HFFc6 (cell line): ENCODE measurements at regions not wholly inside any gene's neighbourhood (a gene's known extent, or its start where the extent isn't known, plus 50 kb on each side); places are given as distances from the start of the nearest gene placed in this dataset.
A peak's percentile ranks its signal among the peaks of the same experiment; 100 is the strongest.

ENCODE experiments used
- DNase-seq: peaks from one replicate; pipeline ENCODE4 v3.0.0-alpha.2; 2018
- H3K27ac Mint-ChIP-seq: 2 replicates; pipeline ENCODE4 v1.8.0; 2020; ENCODE audit warnings: mild to moderate bottlenecking, mixed read lengths
- H3K27me3 Mint-ChIP-seq: 2 replicates; pipeline ENCODE4 v1.8.0; 2021; ENCODE audit warnings: mild to moderate bottlenecking, moderate library complexity, mixed read lengths; ENCODE audit not compliant: insufficient read depth
- H3K36me3 Mint-ChIP-seq: 2 replicates; pipeline ENCODE4 v1.8.0; 2021; ENCODE audit warnings: low read depth, mixed read lengths
- H3K4me1 Mint-ChIP-seq: 2 replicates; pipeline ENCODE4 v1.8.0; 2020; ENCODE audit warnings: low read depth, mixed read lengths
- H3K4me3 Mint-ChIP-seq: 2 replicates; pipeline ENCODE4 v1.8.0; 2020; ENCODE audit warnings: mild to moderate bottlenecking, moderate library complexity, mixed read lengths
- H3K9me3 Mint-ChIP-seq: 2 replicates; pipeline ENCODE4 v1.8.0; 2020; ENCODE audit warnings: mild to moderate bottlenecking, mixed read lengths
- TF ChIP-seq, protein P1 (sequence below): fragments of 200-600 bp; sonication (generic); IDR thresholded peaks from 2 replicates; pipeline ENCODE4 v1.5.0; 2021; ENCODE audit warnings: antibody characterized with exemption, mild to moderate bottlenecking

DNA sequence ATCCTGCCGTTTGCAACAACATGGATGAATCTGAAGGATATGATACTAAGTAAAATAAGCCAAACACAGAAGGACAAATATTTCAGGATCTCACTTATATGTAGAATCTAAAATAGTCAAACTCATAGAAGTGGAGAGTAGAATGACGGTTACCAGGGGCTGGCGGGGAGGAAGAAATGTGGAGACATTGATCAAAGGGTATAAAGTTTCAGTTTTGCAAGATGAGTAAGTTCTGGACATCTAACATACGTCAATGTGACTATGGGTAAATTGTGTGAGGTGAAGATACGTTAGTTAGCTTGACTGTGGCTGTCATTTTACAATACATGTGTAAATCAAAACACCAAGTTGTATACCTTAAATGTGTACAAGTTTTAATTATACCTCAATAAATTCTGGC, 200.3 kb downstream of the SNX18 start:
- no peak overlapping the region for H3K27ac Mint-ChIP-seq
- DNase-seq: no peak
- peaks cover 5% of the 10 kb centered on the region for H3K36me3 Mint-ChIP-seq
- H3K4me1 Mint-ChIP-seq: peaks cover 53% of the 10 kb centered on the region
- TF ChIP-seq, protein P1, sequence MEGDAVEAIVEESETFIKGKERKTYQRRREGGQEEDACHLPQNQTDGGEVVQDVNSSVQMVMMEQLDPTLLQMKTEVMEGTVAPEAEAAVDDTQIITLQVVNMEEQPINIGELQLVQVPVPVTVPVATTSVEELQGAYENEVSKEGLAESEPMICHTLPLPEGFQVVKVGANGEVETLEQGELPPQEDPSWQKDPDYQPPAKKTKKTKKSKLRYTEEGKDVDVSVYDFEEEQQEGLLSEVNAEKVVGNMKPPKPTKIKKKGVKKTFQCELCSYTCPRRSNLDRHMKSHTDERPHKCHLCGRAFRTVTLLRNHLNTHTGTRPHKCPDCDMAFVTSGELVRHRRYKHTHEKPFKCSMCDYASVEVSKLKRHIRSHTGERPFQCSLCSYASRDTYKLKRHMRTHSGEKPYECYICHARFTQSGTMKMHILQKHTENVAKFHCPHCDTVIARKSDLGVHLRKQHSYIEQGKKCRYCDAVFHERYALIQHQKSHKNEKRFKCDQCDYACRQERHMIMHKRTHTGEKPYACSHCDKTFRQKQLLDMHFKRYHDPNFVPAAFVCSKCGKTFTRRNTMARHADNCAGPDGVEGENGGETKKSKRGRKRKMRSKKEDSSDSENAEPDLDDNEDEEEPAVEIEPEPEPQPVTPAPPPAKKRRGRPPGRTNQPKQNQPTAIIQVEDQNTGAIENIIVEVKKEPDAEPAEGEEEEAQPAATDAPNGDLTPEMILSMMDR: no peak
- H3K27me3 Mint-ChIP-seq: peaks cover 2% of the 10 kb centered on the region; the same call in 1 of the 2 replicates
- H3K4me3 Mint-ChIP-seq: no peak overlapping the region
- no peaks in the 10 kb centered on the region for H3K9me3 Mint-ChIP-seq

DNA sequence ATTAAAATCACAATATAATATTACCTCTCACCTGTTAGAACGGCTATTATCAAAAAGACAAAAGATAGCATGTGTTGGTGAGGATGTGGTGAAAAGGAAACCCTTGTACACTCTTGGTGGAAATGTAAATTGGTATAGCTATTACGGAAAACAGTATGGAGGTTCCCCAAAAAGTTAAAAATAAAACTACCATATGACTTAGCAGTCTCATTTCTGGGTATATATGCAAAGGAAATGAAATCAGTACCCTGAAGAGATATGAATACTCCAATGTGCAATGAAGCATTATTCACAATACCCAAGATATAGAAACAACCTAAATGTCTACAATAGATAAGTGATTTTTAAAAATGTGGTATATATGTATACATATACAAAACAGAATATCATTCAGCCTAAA, 199.9 kb downstream of the SNX18 start:
- TF ChIP-seq, protein P1: no peak
- H3K4me1 Mint-ChIP-seq: peaks cover 49% of the 10 kb centered on the region
- no peaks in the 10 kb centered on the region for H3K9me3 Mint-ChIP-seq
- H3K27ac Mint-ChIP-seq: no peak overlapping the region
- peaks cover 2% of the 10 kb centered on the region; the same call in 1 of the 2 replicates for H3K27me3 Mint-ChIP-seq
- H3K36me3 Mint-ChIP-seq: peaks cover 5% of the 10 kb centered on the region
- no peak for DNase-seq
- H3K4me3 Mint-ChIP-seq: no peak overlapping the region

DNA sequence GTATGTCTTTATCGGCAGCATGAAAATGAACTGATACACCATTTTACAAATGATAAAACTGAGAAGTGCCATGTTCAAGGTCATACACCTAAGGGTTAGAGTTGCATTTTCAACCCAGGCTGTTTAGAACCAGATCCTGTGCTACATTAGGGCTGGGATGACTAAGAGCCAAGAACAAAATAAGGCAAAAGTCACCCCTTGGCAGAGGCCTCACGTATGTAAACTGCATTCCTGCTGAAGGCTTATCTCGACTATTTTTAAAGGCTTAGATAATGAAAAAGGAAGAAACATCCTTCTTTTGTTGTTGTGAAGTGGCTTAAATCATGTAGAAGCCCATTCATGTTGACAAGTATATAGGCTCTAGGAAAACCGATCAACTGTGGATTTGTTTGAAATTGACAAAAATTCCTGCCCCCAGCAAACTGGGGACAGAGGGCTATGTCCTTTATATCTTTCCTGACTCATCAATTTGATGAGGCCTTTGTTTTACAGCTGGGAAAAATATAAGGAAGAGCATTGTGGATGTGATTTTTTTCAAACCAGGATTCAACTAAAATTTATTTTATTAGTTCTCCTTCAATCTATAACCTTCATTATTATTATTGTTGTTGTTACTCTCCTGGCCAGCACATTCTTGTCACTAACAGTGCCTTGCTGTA, 196.5 kb downstream of the SNX18 start:
- TF ChIP-seq, protein P1: no peak
- H3K4me3 Mint-ChIP-seq: no peak overlapping the region
- H3K4me1 Mint-ChIP-seq: peaks cover 26% of the 10 kb centered on the region
- 0 out of 2 replicates have a peak overlapping the region, but pooled peaks have one; percentile 3 for H3K27ac Mint-ChIP-seq
- H3K27me3 Mint-ChIP-seq: peaks cover 2% of the 10 kb centered on the region; the same call in 1 of the 2 replicates
- H3K36me3 Mint-ChIP-seq: peaks cover 5% of the 10 kb centered on the region
- no peaks in the 10 kb centered on the region for H3K9me3 Mint-ChIP-seq
- DNase-seq: peak; percentile 49

DNA sequence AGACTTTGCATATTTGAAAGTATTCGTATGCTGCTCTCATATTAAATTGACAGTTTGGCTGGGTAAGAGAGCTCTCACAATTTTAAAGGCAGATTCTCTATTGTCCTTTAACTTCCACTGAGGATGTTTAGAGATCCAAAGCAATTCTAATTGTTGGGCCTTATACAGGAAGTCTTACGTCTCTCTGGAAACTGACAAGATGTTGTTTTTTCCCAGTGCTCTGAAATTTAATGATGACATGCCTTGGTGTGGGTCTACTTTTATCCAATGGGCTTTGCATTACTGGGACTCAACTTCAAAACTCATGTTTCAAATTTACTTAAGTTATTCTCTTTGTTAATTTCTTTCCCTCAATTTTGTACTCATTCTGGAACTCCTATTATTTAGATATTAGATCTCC, 191.5 kb downstream of the SNX18 start:
- Mint-ChIP-seq H3K4me3 (no peak overlapping the region), H3K27me3 (no peaks in the 10 kb centered on the region; the same call in 1 of the 2 replicates), H3K36me3 (peaks cover 5% of the 10 kb centered on the region), H3K4me1 (peaks cover 17% of the 10 kb centered on the region), H3K27ac (no peak overlapping the region), H3K9me3 (no peaks in the 10 kb centered on the region)
- DNase-seq: no peak
- TF ChIP-seq, protein P1: no peak

DNA sequence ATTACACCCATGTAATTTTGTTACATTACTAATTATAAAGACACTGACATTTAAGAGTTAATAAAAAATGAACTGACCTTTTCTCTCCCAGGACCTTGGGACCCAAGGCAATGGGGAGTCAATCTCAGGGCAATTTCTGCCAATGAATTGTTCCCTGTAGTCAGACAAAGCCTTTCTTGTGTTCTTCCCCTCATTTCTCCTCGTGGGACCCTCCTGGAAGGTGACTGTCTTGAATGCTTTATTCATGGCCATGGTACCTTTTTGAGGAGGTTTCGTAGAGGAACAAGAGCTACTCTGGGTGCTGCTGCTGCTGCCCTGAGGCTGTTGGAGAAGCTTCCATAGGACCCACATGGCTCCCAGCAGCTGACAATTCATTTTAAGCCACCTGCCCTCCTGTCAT, 190.3 kb downstream of the SNX18 start:
- H3K4me3 Mint-ChIP-seq: no peak overlapping the region
- H3K9me3 Mint-ChIP-seq: no peaks in the 10 kb centered on the region
- H3K36me3 Mint-ChIP-seq: no peaks in the 10 kb centered on the region
- no peak overlapping the region for H3K27ac Mint-ChIP-seq
- H3K27me3 Mint-ChIP-seq: no peaks in the 10 kb centered on the region; the same call in 1 of the 2 replicates
- DNase-seq: no peak
- TF ChIP-seq, protein P1: no peak
- H3K4me1 Mint-ChIP-seq: peaks cover 18% of the 10 kb centered on the region
